ENCODE measurements at regions not wholly inside any gene's neighbourhood (a gene's known extent, or its start where the extent isn't known, plus 50 kb on each side); places are given as distances from the start of the nearest gene placed in this dataset.

GRCh38 chr7:32335107-32335506 is 155.1 kb downstream of the LSM5 start:
- peaks cover 0 to 5% (median 0%) of the 10 kb centered on the region in 7 donors for H3K27me3 ChIP-seq (replicated peaks in 1 of 7)
- H3K4me1 ChIP-seq = no peaks in the 10 kb centered on the region
- H3K27ac ChIP-seq = no peak overlapping the region
- no peak overlapping the region for H3K4me3 ChIP-seq
- TF ChIP-seq POLR2AphosphoS5 (IDR thresholded peaks at IDR 0.05) = no peak
- no peak for TF ChIP-seq POLR2A (IDR thresholded peaks at IDR 0.05)
- TF ChIP-seq CTCF (IDR thresholded peaks at IDR 0.05 in 8 of 11, conservative IDR thresholded peaks at IDR 0.05 in 3 of 11) = no peak
- no peaks in the 10 kb centered on the region for H3K36me3 ChIP-seq
- H3K9me3 ChIP-seq = peaks cover 0 to 19% (median 14%) of the 10 kb centered on the region in 8 donors
- WGBS, 5 donors = 57 to 85% (median 70%) methylated on average over 1 of the region's 1 CpG
- no peak for DNase-seq
- intact Hi-C loops (cut with DNase I; ENCODE audit: low total_unique reads) = no loop called here

GRCh38 chr7:32330602-32331001 is 159.6 kb downstream of the LSM5 start:
- TF ChIP-seq CTCF (IDR thresholded peaks at IDR 0.05 in 8 of 11, conservative IDR thresholded peaks at IDR 0.05 in 3 of 11) (no peak), POLR2AphosphoS5 (IDR thresholded peaks at IDR 0.05) (no peak), POLR2A (IDR thresholded peaks at IDR 0.05) (no peak)
- no peak for DNase-seq
- H3K27ac ChIP-seq = no peak overlapping the region
- intact Hi-C loops (cut with DNase I; ENCODE audit: low total_unique reads) = no loop called here
- 76 to 93% (median 81%) methylated on average over 5 of the region's 5 CpGs for WGBS, 5 donors
- H3K36me3 ChIP-seq = no peaks in the 10 kb centered on the region
- H3K4me1 ChIP-seq = no peaks in the 10 kb centered on the region
- no peaks in the 10 kb centered on the region for H3K27me3 ChIP-seq (replicated peaks in 1 of 7)
- peaks cover 0 to 19% (median 14%) of the 10 kb centered on the region in 8 donors for H3K9me3 ChIP-seq
- H3K4me3 ChIP-seq = no peak overlapping the region

- intact Hi-C loops (cut with DNase I; ENCODE audit: low total_unique reads) = no loop called here
- H3K27ac ChIP-seq = no peak overlapping the region
- DNase-seq = no peak
- 39 to 67% (median 56%) methylated on average over 1 of the region's 1 CpG for WGBS, 5 donors
- no peaks in the 10 kb centered on the region for H3K4me1 ChIP-seq
- H3K36me3 ChIP-seq = no peaks in the 10 kb centered on the region
- TF ChIP-seq POLR2A (IDR thresholded peaks at IDR 0.05) (no peak), POLR2AphosphoS5 (IDR thresholded peaks at IDR 0.05) (no peak), CTCF (IDR thresholded peaks at IDR 0.05 in 8 of 11, conservative IDR thresholded peaks at IDR 0.05 in 3 of 11) (no peak)
- peaks cover 0 to 3% (median 0%) of the 10 kb centered on the region in 8 donors for H3K9me3 ChIP-seq
- H3K4me3 ChIP-seq = no peak overlapping the region
- H3K27me3 ChIP-seq (replicated peaks in 1 of 7) = no peaks in the 10 kb centered on the region
Measured at GRCh38 chr7:32326078-32326477, 164.1 kb downstream of the LSM5 start.

- Histone ChIP-seq H3K27ac (no peak overlapping the region), H3K9me3 (no peaks in the 10 kb centered on the region), H3K4me3 (no peak overlapping the region), H3K27me3 (replicated peaks in 1 of 7) (peaks cover 0 to 15% (median 0%) of the 10 kb centered on the region in 7 donors), H3K36me3 (no peaks in the 10 kb centered on the region), H3K4me1 (peaks cover 0 to 1% (median 0%) of the 10 kb centered on the region in 6 donors)
- 84 to 96% (median 86%) methylated on average over 3 of the region's 3 CpGs for WGBS, 5 donors
- no peak for TF ChIP-seq POLR2A (IDR thresholded peaks at IDR 0.05)
- no peak for TF ChIP-seq POLR2AphosphoS5 (IDR thresholded peaks at IDR 0.05)
- no peak for TF ChIP-seq CTCF (IDR thresholded peaks at IDR 0.05 in 8 of 11, conservative IDR thresholded peaks at IDR 0.05 in 3 of 11)
- DNase-seq = no peak
- intact Hi-C loops (cut with DNase I; ENCODE audit: low total_unique reads) = no loop called here
Measured at GRCh38 chr7:32323712-32324111, 166.5 kb downstream of the LSM5 start.

Data from spleen (tissue), 11 donors.